A549 (cell line): ENCODE measurements at regions not wholly inside any gene's neighbourhood (a gene's known extent, or its start where the extent isn't known, plus 50 kb on each side); places are given as distances from the start of the nearest gene placed in this dataset.

ENCODE experiments used
- ATAC-seq, 2 experiments: fragments of 200-7000 bp in 1 of 2; fragments of >200 bp in 1 of 2; cut with Nextera tagmentation in 1 of 2; cut with Tn5 transposase in 1 of 2; 3 replicates each; pipeline versions ENCODE4 v1.8.0 to v1.9.1; 2018 to 2020; ENCODE audit warnings: mild to moderate bottlenecking in 1 of 2, moderate library complexity in 1 of 2
- CTCF ChIA-PET: fragments of 300-600 bp; sonication (Branson Sonifier 250); formaldehyde crosslinking; extraction: SDS; loops from one replicate; lab custom pipeline; 2021; ENCODE audit warnings: antibody characterized with exemption, inconsistent platforms; lab: Yijun Ruan, JAX
- POLR2A ChIA-PET: fragments of 350-600 bp; formaldehyde crosslinking; extraction: SDS; loops from one replicate; lab custom pipeline; 2021; ENCODE audit warnings: antibody characterized with exemption, inconsistent platforms; lab: Yijun Ruan, JAX
- DNase-seq, 2 experiments: peaks; one replicate each; pipeline versions ENCODE4 v3.0.0 to v3.0.0-alpha.2; 2011 to 2016; ENCODE audit warnings: low read depth in 1 of 2, low spot score in 1 of 2
- FAIRE-seq: peaks from 2 replicates; lab custom pipeline; 2011; peaks lifted over from hg19 to GRCh38; lab: Jason Lieb, UNC
- H3K27ac ChIP-seq, 2 experiments: fragments of >200 bp; sonication (Bioruptor Twin); formaldehyde crosslinking; 3 replicates each; pipeline ENCODE4 v1.5.1; 2016 to 2017
- H3K4me1 ChIP-seq: fragments of >200 bp; sonication (Bioruptor Twin); formaldehyde crosslinking; 3 replicates; pipeline ENCODE4 v1.6.1; 2016
- H3K4me2 ChIP-seq: fragments of >200 bp; sonication (Bioruptor Twin); formaldehyde crosslinking; 3 replicates; pipeline ENCODE4 v1.6.1; 2016
- H3K4me3 ChIP-seq: fragments of >200 bp; sonication (Bioruptor Twin); formaldehyde crosslinking; 3 replicates; pipeline ENCODE4 v1.5.1; 2016
- H3K9me3 ChIP-seq: fragments of >200 bp; sonication (Bioruptor Twin); formaldehyde crosslinking; 3 replicates; pipeline ENCODE4 v1.6.1; 2016
- CBX2 ChIP-seq: fragments of 200-600 bp; sonication (generic); IDR thresholded peaks from 2 replicates; pipeline ENCODE4 v1.6.1; 2016; ENCODE audit warnings: low read depth, mild to moderate bottlenecking, borderline replicate concordance
- EHF ChIP-seq: fragments of 250-450 bp; sonication (Bioruptor Pico); IDR thresholded peaks from 2 replicates; pipeline ENCODE4 v1.5.0; 2020; ENCODE audit warnings: mild to moderate bottlenecking
- EP300 ChIP-seq, 2 experiments: fragments of >200 bp; sonication (Bioruptor Twin); formaldehyde crosslinking; IDR thresholded peaks; 2 replicates in 1 of 2; 3 replicates in 1 of 2; pipeline ENCODE4 v1.6.1; 2016 to 2017
- ESRRA ChIP-seq: fragments of 150-350 bp; IDR thresholded peaks from 2 replicates; pipeline ENCODE4 v1.6.1; 2014; ENCODE audit warnings: mild to moderate bottlenecking, low read length, borderline replicate concordance
- FOSB ChIP-seq: fragments of 250-450 bp; sonication (Bioruptor Pico); IDR thresholded peaks from 2 replicates; pipeline ENCODE4 v1.5.0; 2020; ENCODE audit warnings: mild to moderate bottlenecking, moderate library complexity
- FOSL2 ChIP-seq, 2 experiments: fragments of 450-650 bp in 1 of 2; fragments of >200 bp in 1 of 2; sonication (Bioruptor Twin) in 1 of 2; formaldehyde crosslinking; IDR thresholded peaks; 2 replicates each; pipeline versions ENCODE4 v1.5.0 to v1.6.1; 2016 to 2020; ENCODE audit warnings: mild to moderate bottlenecking in 1 of 2, moderate library complexity in 1 of 2
- HOXA7 ChIP-seq: fragments of 250-450 bp; sonication (Bioruptor Pico); IDR thresholded peaks from 2 replicates; pipeline ENCODE4 v1.5.0; 2020; ENCODE audit warnings: mild to moderate bottlenecking, moderate library complexity
- HOXB13 ChIP-seq: fragments of 250-450 bp; sonication (Bioruptor Pico); IDR thresholded peaks from 2 replicates; pipeline ENCODE4 v1.5.0; 2020; ENCODE audit warnings: low read depth, mild to moderate bottlenecking, moderate library complexity
- KDM1A ChIP-seq: fragments of 200-600 bp; sonication (generic); IDR thresholded peaks from 2 replicates; pipeline ENCODE4 v1.6.1; 2016; ENCODE audit warnings: low read depth, mild to moderate bottlenecking
- MAX ChIP-seq: IDR thresholded peaks from 2 replicates; pipeline ENCODE4 v1.6.1; 2012
- MYC ChIP-seq: IDR thresholded peaks from 2 replicates; pipeline ENCODE4 v1.6.1; 2012; ENCODE audit warnings: mild to moderate bottlenecking, inconsistent platforms, low read length, improper control_type of control experiment, borderline replicate concordance
- NPAS2 ChIP-seq: fragments of 250-450 bp; sonication (Bioruptor Pico); IDR thresholded peaks from 2 replicates; pipeline ENCODE4 v1.8.0; 2022; ENCODE audit warnings: mild to moderate bottlenecking, moderate library complexity, borderline replicate concordance
- NR3C1 ChIP-seq: fragments of >200 bp; sonication (Bioruptor Twin); formaldehyde crosslinking; IDR thresholded peaks from 3 replicates; pipeline ENCODE4 v1.6.1; 2017
- PBX3 ChIP-seq: IDR thresholded peaks from 2 replicates; pipeline ENCODE4 v1.6.1; 2012
- POLR2AphosphoS2 ChIP-seq: conservative IDR thresholded peaks from 2 replicates; pipeline ENCODE4 v1.6.1; 2012; ENCODE audit warnings: low read length, improper control_type of control experiment, inconsistent platforms
- REST ChIP-seq: fragments of 200-600 bp; sonication (generic); IDR thresholded peaks from 2 replicates; pipeline ENCODE4 v1.6.1; 2016; ENCODE audit warnings: antibody characterized with exemption, mild to moderate bottlenecking, moderate library complexity
- SMC3 ChIP-seq: fragments of >200 bp; sonication (Bioruptor Twin); formaldehyde crosslinking; IDR thresholded peaks from 3 replicates; pipeline ENCODE4 v1.6.1; 2018; ENCODE audit warnings: inconsistent platforms
- ZC3H11A ChIP-seq: fragments of 450-650 bp; IDR thresholded peaks from 2 replicates; pipeline ENCODE4 v1.6.1; 2014; ENCODE audit warnings: antibody characterized with exemption, mild to moderate bottlenecking
- ZFP36 ChIP-seq: fragments of 450-650 bp; IDR thresholded peaks from 2 replicates; pipeline ENCODE4 v1.6.1; 2014; ENCODE audit warnings: borderline replicate concordance; ENCODE audit not compliant: partially characterized antibody
- ZNF302 ChIP-seq: fragments of 250-450 bp; sonication (Bioruptor Pico); IDR thresholded peaks from 2 replicates; pipeline ENCODE4 v1.9.0; 2021; ENCODE audit warnings: inconsistent platforms, mild to moderate bottlenecking, moderate library complexity
- ZSCAN20 ChIP-seq: fragments of 250-450 bp; sonication (Bioruptor Pico); IDR thresholded peaks from 2 replicates; pipeline ENCODE4 v1.8.0; 2022; ENCODE audit warnings: mild to moderate bottlenecking, moderate library complexity
- WGBS: methylation state at CpG from one replicate; pipeline ENCODE4 v1.1.6; 2017; ENCODE audit errors: missing lambda C conversion rate; 5-methylcytosine and 5-hydroxymethylcytosine counted together
- TF ChIP-seq, protein P1 (sequence below): fragments of 450-650 bp; IDR thresholded peaks from 2 replicates; pipeline ENCODE4 v1.6.1; 2014; ENCODE audit warnings: antibody characterized with exemption

DNA sequence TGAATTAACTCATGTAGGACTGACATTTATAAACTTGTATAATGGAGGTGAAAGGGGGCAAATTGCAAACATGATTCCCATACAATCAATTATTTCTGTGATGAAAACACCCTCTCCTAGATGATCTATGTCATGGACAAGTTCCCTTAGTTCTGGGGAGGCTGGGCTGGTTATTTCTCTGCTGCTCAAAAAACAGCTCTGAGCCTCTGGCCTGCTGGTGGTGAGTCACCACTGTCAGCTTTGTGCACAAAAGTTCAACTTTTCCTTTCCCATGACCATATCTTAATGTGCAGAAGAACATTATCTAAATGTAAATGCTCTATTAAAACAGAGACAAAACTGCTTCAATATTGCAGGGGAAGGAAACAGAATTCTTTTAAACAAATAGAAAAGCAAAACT is 85.0 kb downstream of the HMHB1 start:
- peak overlapping the region; percentile 23; the same call in 1 of the 3 replicates for H3K4me2 ChIP-seq
- DNase-seq = no peak
- peaks cover 7% of the 10 kb centered on the region; the same call in 2 of the 3 replicates for H3K4me1 ChIP-seq
- TF ChIP-seq CBX2 = no peak
- no peak for TF ChIP-seq MYC
- 0 out of 2 replicates have a peak, but pooled peaks have one; percentile 8 for TF ChIP-seq FOSL2 (IDR thresholded peaks at IDR 0.05)
- 0 out of 2 replicates have a peak, but pooled peaks have one; percentile 35 for TF ChIP-seq FOSL2 (CRISPR knock-in tag; IDR thresholded peaks at IDR 0.05)
- FAIRE-seq = no peak
- ATAC-seq = 0 out of 6 replicates have a peak, but pooled peaks of 1 of the 2 experiments have one; percentile 45
- POLR2A ChIA-PET = interaction anchor here (0.6 kb wide), 1 partner anchor 159 kb away, joined by 3 read pairs; no protein-coding TSS in a partner anchor
- CTCF ChIA-PET = interaction anchor here (0.9 kb wide), 1 partner anchor 22 kb away, joined by 4 read pairs; no protein-coding TSS in a partner anchor
- no peaks in the 10 kb centered on the region for H3K9me3 ChIP-seq
- H3K4me3 ChIP-seq = no peak overlapping the region
- H3K27ac ChIP-seq = peak overlapping the region in 1 of 2 experiments; percentile 22; a peak in 1 of 6 replicates

GRCh38 chr5:143898381-143898780 is 86.4 kb downstream of the HMHB1 start:
- CTCF ChIA-PET = interaction anchor here (0.7 kb wide), 1 partner anchor 9 kb away, joined by 3 read pairs; no protein-coding TSS in a partner anchor
- 88% methylated on average over 1 of the region's 1 CpG for WGBS

More at GRCh38 chr5:143898381-143898780, 86.4 kb downstream of the HMHB1 start:
- Histone ChIP-seq H3K27ac (no peak overlapping the region), H3K4me1 (peaks cover 7% of the 10 kb centered on the region; the same call in 2 of the 3 replicates), H3K4me2 (no peak overlapping the region), H3K4me3 (no peak overlapping the region), H3K9me3 (no peaks in the 10 kb centered on the region)
- ATAC-seq (no peak), FAIRE-seq (no peak), DNase-seq (no peak)
- TF ChIP-seq ZNF302 (CRISPR knock-in tag) (no peak), ZSCAN20 (CRISPR knock-in tag) (no peak), KDM1A (no peak), PBX3 (no peak), NPAS2 (CRISPR knock-in tag) (no peak), MAX (no peak), POLR2AphosphoS2 (no peak), NR3C1 (no peak), HOXA7 (CRISPR knock-in tag) (no peak), EHF (CRISPR knock-in tag) (no peak), ESRRA (no peak), FOSB (no peak), REST (no peak), ZC3H11A (no peak), ZFP36 (no peak), EP300 (IDR thresholded peaks at IDR 0.05) (no peak), HOXB13 (CRISPR knock-in tag) (no peak), SMC3 (no peak), MYC (no peak)
- TF ChIP-seq, protein P1, sequence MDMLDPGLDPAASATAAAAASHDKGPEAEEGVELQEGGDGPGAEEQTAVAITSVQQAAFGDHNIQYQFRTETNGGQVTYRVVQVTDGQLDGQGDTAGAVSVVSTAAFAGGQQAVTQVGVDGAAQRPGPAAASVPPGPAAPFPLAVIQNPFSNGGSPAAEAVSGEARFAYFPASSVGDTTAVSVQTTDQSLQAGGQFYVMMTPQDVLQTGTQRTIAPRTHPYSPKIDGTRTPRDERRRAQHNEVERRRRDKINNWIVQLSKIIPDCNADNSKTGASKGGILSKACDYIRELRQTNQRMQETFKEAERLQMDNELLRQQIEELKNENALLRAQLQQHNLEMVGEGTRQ = no peak
- POLR2A ChIA-PET = no interaction called here
